Endothelial cell of umbilical vein (primary cell): ENCODE measurements at regions not wholly inside any gene's neighbourhood (a gene's known extent, or its start where the extent isn't known, plus 50 kb on each side); places are given as distances from the start of the nearest gene placed in this dataset.

Source experiments
- BruUV-seq: library from RNA; stranded (reverse); fragments of 400-500 nt; replicated peaks from 2 replicates; lab custom pipeline; 2021; lab: Mats Ljungman, UMichigan
- CTCF ChIA-PET: fragments of 300-600, 350-600 bp; sonication (Branson Sonifier 250); formaldehyde crosslinking; loops from one replicate; lab custom pipeline; 2021; ENCODE audit warnings: antibody characterized with exemption, inconsistent platforms; lab: Charles Lee
- POLR2A ChIA-PET: fragments of 300-600, 350-600 bp; sonication (Branson Sonifier 250); formaldehyde crosslinking; loops from one replicate; lab custom pipeline; 2021; ENCODE audit warnings: antibody characterized with exemption, inconsistent platforms; lab: Charles Lee
- DNase-seq: peaks from one replicate; pipeline ENCODE4 v3.0.0-alpha.2; 2011; ENCODE audit warnings: low read depth, low spot score
- FAIRE-seq: peaks from 2 replicates; lab custom pipeline; 2011; peaks lifted over from hg19 to GRCh38; lab: Jason Lieb, UNC
- H2AFZ ChIP-seq: 2 replicates; pipeline ENCODE4 v1.6.0; 2012; ENCODE audit warnings: low read depth, low read length, control low read depth, inconsistent platforms
- H3K27ac ChIP-seq: 2 replicates; pipeline ENCODE4 v1.5.1; 2011; ENCODE audit warnings: low read depth, mild to moderate bottlenecking, control low read depth, low read length, moderate library complexity; ENCODE audit not compliant: insufficient read depth
- H3K27me3 ChIP-seq, 2 experiments: 2 replicates each; pipeline versions ENCODE4 v1.6.0 to v1.6.1; 2011; ENCODE audit warnings: low read length in 2 of 2, mixed read lengths in 1 of 2; ENCODE audit not compliant: control insufficient read depth in 2 of 2, insufficient read depth in 2 of 2
- H3K36me3 ChIP-seq, 2 experiments: 2 replicates in 1 of 2; 3 replicates in 1 of 2; pipeline ENCODE4 v1.5.1; 2011; ENCODE audit warnings: low read length in 2 of 2, mild to moderate bottlenecking in 1 of 2, moderate library complexity in 1 of 2; ENCODE audit not compliant: control insufficient read depth in 2 of 2, insufficient read depth in 2 of 2; ENCODE audit errors: extremely low read depth in 1 of 2
- H3K4me1 ChIP-seq: 3 replicates; pipeline ENCODE4 v1.5.1; 2011; ENCODE audit warnings: mild to moderate bottlenecking, low read length; ENCODE audit not compliant: control insufficient read depth, insufficient read depth; ENCODE audit errors: extremely low read depth
- H3K4me2 ChIP-seq: 2 replicates; pipeline ENCODE4 v1.6.1; 2011; ENCODE audit warnings: low read length, control low read depth, mixed read lengths; ENCODE audit not compliant: insufficient read depth
- H3K4me3 ChIP-seq, 3 experiments: fragments of 200-600 bp in 1 of 3; sonication (generic), shearing (Covaris generic) in 1 of 3; replicated peaks in 1 of 3; 2 replicates each; pipeline ENCODE4 v1.5.1; 2011 to 2016; ENCODE audit warnings: control low read depth in 3 of 3, low read length in 3 of 3, mild to moderate bottlenecking in 2 of 3, inconsistent platforms in 1 of 3, low read depth in 1 of 3, moderate library complexity in 1 of 3; ENCODE audit not compliant: insufficient read depth in 1 of 3
- H3K79me2 ChIP-seq: 2 replicates; pipeline ENCODE4 v1.6.0; 2012; ENCODE audit warnings: low read length, inconsistent platforms; ENCODE audit not compliant: control insufficient read depth, insufficient read depth
- H3K9ac ChIP-seq: replicated peaks from 2 replicates; pipeline ENCODE3; 2011; ENCODE audit warnings: low read length, control low read depth; ENCODE audit not compliant: insufficient read depth; ENCODE audit errors: extremely low read depth
- H3K9me1 ChIP-seq: replicated peaks from 3 replicates; pipeline ENCODE4 v1.6.0; 2011; ENCODE audit warnings: mild to moderate bottlenecking, low read length; ENCODE audit not compliant: control insufficient read depth, insufficient read depth; ENCODE audit errors: extremely low read depth
- H3K9me3 ChIP-seq: replicated peaks from 2 replicates; pipeline ENCODE4 v1.5.1; 2012; ENCODE audit warnings: low read length, inconsistent platforms; ENCODE audit not compliant: control insufficient read depth, insufficient read depth
- H4K20me1 ChIP-seq: replicated peaks from 2 replicates; pipeline ENCODE3; 2011; ENCODE audit warnings: mild to moderate bottlenecking, low read length; ENCODE audit not compliant: control insufficient read depth, insufficient read depth; ENCODE audit errors: extremely low read depth
- EZH2 ChIP-seq: IDR thresholded peaks from 2 replicates; pipeline ENCODE4 v1.6.1; 2012; ENCODE audit warnings: borderline replicate concordance, low read depth, mild to moderate bottlenecking, moderate library complexity, low read length, inconsistent platforms; ENCODE audit not compliant: severe bottlenecking
- FOS ChIP-seq: IDR thresholded peaks from 2 replicates; pipeline ENCODE4 v1.6.1; 2011; ENCODE audit warnings: mild to moderate bottlenecking, low read length, moderate library complexity, borderline replicate concordance; ENCODE audit not compliant: insufficient read depth
- GATA2 ChIP-seq: IDR thresholded peaks from 2 replicates; pipeline ENCODE4 v1.7.0; 2011; ENCODE audit warnings: low read depth, mild to moderate bottlenecking, moderate library complexity, mixed read lengths, low read length; ENCODE audit not compliant: insufficient read length, insufficient read depth
- JUN ChIP-seq: IDR thresholded peaks from 2 replicates; pipeline ENCODE4 v1.6.1; 2011; ENCODE audit warnings: borderline replicate concordance, low read depth; ENCODE audit not compliant: insufficient read length, insufficient read depth
- MYC ChIP-seq: IDR thresholded peaks from one replicate; pipeline ENCODE4 v1.6.1; 2011; ENCODE audit warnings: mild to moderate bottlenecking, low read depth, low read length
- POLR2A ChIP-seq: IDR thresholded peaks from 2 replicates; pipeline ENCODE4 v1.6.1; 2012; ENCODE audit warnings: low read depth, mild to moderate bottlenecking, control low read depth, low read length
- POLR2AphosphoS5 ChIP-seq: IDR thresholded peaks from 2 replicates; pipeline ENCODE4 v1.6.1; 2012; ENCODE audit warnings: low read depth, mild to moderate bottlenecking, control low read depth, low read length, moderate library complexity; ENCODE audit not compliant: insufficient read depth
- dilution Hi-C: fragments of 300-500 bp; cut with MboI; formaldehyde crosslinking; loops from one replicate; pipeline ENCODE4 v1.15.0; 2019; ENCODE audit warnings: low sequenced_read_pairs; ENCODE audit not compliant: extremely low pct_ligation_motif_present
- intact Hi-C: fragments of 100-400 bp; cut with micrococcal nuclease; formaldehyde crosslinking; loops from one replicate; pipeline ENCODE4 v1.10.0; 2022
- TF ChIP-seq, protein P1 (sequence below), 2 donors: IDR thresholded peaks; 1 replicate in 1 of 2; 2 replicates in 1 of 2; pipeline ENCODE4 v1.5.1; 2011; ENCODE audit warnings: low read length in 2 of 2, mild to moderate bottlenecking in 2 of 2, moderate library complexity in 2 of 2, control low read depth in 1 of 2, inconsistent platforms in 1 of 2, low read depth in 1 of 2; ENCODE audit not compliant: insufficient read depth in 1 of 2; ENCODE audit errors: extremely low read depth in 1 of 2
- TF ChIP-seq, protein P2 (sequence below): IDR thresholded peaks from 2 replicates; pipeline ENCODE4 v1.6.1; 2011; ENCODE audit not compliant: insufficient read depth, insufficient read length

DNA sequence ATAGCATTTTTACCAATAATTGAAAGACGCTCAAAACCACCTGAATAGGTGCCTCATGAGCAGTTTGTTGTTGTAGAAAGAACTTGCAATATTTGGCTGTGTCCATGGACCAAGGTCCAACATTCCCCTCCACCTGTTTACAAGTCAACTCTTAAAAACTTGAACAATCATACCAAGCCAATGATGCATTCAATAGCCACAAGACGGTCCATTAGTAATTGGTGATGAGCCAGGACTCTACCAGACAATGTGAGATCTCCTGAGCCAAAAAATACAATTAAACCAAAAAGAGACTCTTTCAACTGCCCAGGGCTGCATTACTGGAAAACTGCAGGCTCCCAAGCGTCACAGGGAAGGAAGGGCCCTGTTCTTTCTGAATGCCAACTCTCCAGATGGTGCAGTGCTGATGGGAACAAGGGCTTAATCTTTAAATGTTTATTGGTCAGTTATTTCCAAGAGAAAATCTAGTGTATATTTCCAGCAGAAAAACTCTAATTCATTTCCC lies 118.8 kb upstream of the EPB41L3 start:
- no peaks in the 10 kb centered on the region for H3K9me3 ChIP-seq
- H3K4me2 ChIP-seq, result no peak overlapping the region
- dilution Hi-C loops (no loop called here), intact Hi-C loops (no loop called here)
- H3K4me1 ChIP-seq, result no peaks in the 10 kb centered on the region
- ChIA-PET CTCF (no interaction called here), POLR2A (no interaction called here)
- no peak overlapping the region for H3K4me3 ChIP-seq
- no peaks in the 10 kb centered on the region for H4K20me1 ChIP-seq
- FAIRE-seq (no peak), DNase-seq (no peak)
- TF ChIP-seq EZH2 (no peak), POLR2AphosphoS5 (no peak), JUN (no peak), POLR2A (no peak), GATA2 (no peak), MYC (no peak), FOS (no peak)
- TF ChIP-seq, protein P1, sequence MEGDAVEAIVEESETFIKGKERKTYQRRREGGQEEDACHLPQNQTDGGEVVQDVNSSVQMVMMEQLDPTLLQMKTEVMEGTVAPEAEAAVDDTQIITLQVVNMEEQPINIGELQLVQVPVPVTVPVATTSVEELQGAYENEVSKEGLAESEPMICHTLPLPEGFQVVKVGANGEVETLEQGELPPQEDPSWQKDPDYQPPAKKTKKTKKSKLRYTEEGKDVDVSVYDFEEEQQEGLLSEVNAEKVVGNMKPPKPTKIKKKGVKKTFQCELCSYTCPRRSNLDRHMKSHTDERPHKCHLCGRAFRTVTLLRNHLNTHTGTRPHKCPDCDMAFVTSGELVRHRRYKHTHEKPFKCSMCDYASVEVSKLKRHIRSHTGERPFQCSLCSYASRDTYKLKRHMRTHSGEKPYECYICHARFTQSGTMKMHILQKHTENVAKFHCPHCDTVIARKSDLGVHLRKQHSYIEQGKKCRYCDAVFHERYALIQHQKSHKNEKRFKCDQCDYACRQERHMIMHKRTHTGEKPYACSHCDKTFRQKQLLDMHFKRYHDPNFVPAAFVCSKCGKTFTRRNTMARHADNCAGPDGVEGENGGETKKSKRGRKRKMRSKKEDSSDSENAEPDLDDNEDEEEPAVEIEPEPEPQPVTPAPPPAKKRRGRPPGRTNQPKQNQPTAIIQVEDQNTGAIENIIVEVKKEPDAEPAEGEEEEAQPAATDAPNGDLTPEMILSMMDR (IDR thresholded peaks at IDR 0.05; ENCODE audit: extremely low read depth in 1 of 2, insufficient read depth in 1 of 2, low read depth in 1 of 2, low read length in 2 of 2), result no peak
- TF ChIP-seq, protein P2, sequence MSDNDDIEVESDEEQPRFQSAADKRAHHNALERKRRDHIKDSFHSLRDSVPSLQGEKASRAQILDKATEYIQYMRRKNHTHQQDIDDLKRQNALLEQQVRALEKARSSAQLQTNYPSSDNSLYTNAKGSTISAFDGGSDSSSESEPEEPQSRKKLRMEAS, result no peak
- H3K36me3 ChIP-seq, result no peaks in the 10 kb centered on the region
- no peaks in the 10 kb centered on the region for H3K27me3 ChIP-seq
- no peak overlapping the region for H3K9ac ChIP-seq
- H3K79me2 ChIP-seq, result no peaks in the 10 kb centered on the region
- BruUV-seq, result no TSS peak
- H2AFZ ChIP-seq, result no peak overlapping the region
- H3K9me1 ChIP-seq, result no peaks in the 10 kb centered on the region
- H3K27ac ChIP-seq, result no peak overlapping the region
